ENCODE measurements at regions not wholly inside any gene's neighbourhood (a gene's known extent, or its start where the extent isn't known, plus 50 kb on each side); places are given as distances from the start of the nearest gene placed in this dataset.

GRCh38 chr18:45350404-45351156, 264.7 kb upstream of the SLC14A2 start:
- intact Hi-C loops (cut with DNase I), result no loop called here
- no peak overlapping the region for H3K4me3 ChIP-seq
- no peaks in the 10 kb centered on the region for H3K9me3 ChIP-seq
- H3K27me3 ChIP-seq, result no peaks in the 10 kb centered on the region
- no peak for TF ChIP-seq CTCF (IDR thresholded peaks at IDR 0.05)
- no peaks in the 10 kb centered on the region for H3K4me1 ChIP-seq
- no peak for DNase-seq
- H3K27ac ChIP-seq, result no peak overlapping the region
- H3K9ac ChIP-seq (ENCODE audit: low read depth in 2 of 2, low read length in 2 of 2), result no peak overlapping the region
- no peaks in the 10 kb centered on the region for H3K36me3 ChIP-seq

DNA sequence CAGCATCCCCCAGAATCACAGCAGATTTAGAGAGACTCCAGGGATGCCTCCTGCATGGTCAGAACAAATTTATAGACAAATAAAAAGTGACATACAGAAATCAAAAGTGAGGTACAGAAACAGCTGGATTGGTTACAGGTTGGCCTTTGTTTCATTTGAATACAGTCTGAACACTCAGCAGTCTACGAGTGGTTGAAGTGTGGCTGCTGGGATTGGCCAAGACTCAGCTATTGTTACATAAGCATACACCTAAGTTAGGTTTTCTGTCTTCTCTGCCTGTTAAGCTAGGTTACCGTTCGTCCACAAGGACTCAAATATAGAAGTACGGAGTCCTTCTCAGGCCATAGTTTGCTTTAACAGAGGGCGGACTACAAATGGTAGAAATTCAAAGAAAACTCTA, 262.4 kb upstream of the SLC14A2 start:
- Histone ChIP-seq H3K4me1 (no peaks in the 10 kb centered on the region), H3K27ac (no peak overlapping the region), H3K9me3 (no peaks in the 10 kb centered on the region), H3K4me3 (no peak overlapping the region), H3K27me3 (no peaks in the 10 kb centered on the region), H3K9ac (ENCODE audit: low read depth in 2 of 2, low read length in 2 of 2) (no peak overlapping the region), H3K36me3 (no peaks in the 10 kb centered on the region)
- no peak for TF ChIP-seq CTCF (IDR thresholded peaks at IDR 0.05)
- DNase-seq, result no peak
- intact Hi-C loops (cut with DNase I), result no loop called here

GRCh38 chr18:45353530-45353929, 261.7 kb upstream of the SLC14A2 start:
- no peaks in the 10 kb centered on the region for H3K9me3 ChIP-seq
- no peak overlapping the region for H3K27ac ChIP-seq
- intact Hi-C loops (cut with DNase I), result no loop called here
- TF ChIP-seq CTCF (IDR thresholded peaks at IDR 0.05), result no peak
- DNase-seq, result no peak
- no peaks in the 10 kb centered on the region for H3K27me3 ChIP-seq
- H3K4me3 ChIP-seq, result no peak overlapping the region
- no peaks in the 10 kb centered on the region for H3K4me1 ChIP-seq
- no peak overlapping the region for H3K9ac ChIP-seq (ENCODE audit: low read depth in 2 of 2, low read length in 2 of 2)
- H3K36me3 ChIP-seq, result no peaks in the 10 kb centered on the region

GRCh38 chr18:45355944-45356520, 259.2 kb upstream of the SLC14A2 start:
- Histone ChIP-seq H3K4me1 (no peaks in the 10 kb centered on the region), H3K27me3 (no peaks in the 10 kb centered on the region), H3K36me3 (no peaks in the 10 kb centered on the region), H3K4me3 (no peak overlapping the region), H3K9me3 (no peaks in the 10 kb centered on the region), H3K27ac (no peak overlapping the region), H3K9ac (ENCODE audit: low read depth in 2 of 2, low read length in 2 of 2) (no peak overlapping the region)
- no peak for TF ChIP-seq CTCF (IDR thresholded peaks at IDR 0.05)
- intact Hi-C loops (cut with DNase I), result no loop called here
- DNase-seq, result no peak

- Histone ChIP-seq H3K4me1 (no peaks in the 10 kb centered on the region), H3K36me3 (no peaks in the 10 kb centered on the region), H3K27ac (no peak overlapping the region), H3K4me3 (no peak overlapping the region), H3K9me3 (no peaks in the 10 kb centered on the region), H3K9ac (ENCODE audit: low read depth in 2 of 2, low read length in 2 of 2) (no peak overlapping the region), H3K27me3 (no peaks in the 10 kb centered on the region)
- no peak for DNase-seq
- TF ChIP-seq CTCF (IDR thresholded peaks at IDR 0.05), result no peak
- intact Hi-C loops (cut with DNase I), result no loop called here
Measured at GRCh38 chr18:45357686-45358470, 257.4 kb upstream of the SLC14A2 start.
